IMR-90 (cell line): ENCODE measurements at regions not wholly inside any gene's neighbourhood (a gene's known extent, or its start where the extent isn't known, plus 50 kb on each side); places are given as distances from the start of the nearest gene placed in this dataset.

Experiments
- ATAC-seq: fragments of 200-7000 bp; cut with Tn5 transposase; 2 replicates; pipeline ENCODE4 v1.9.1; 2020; ENCODE audit warnings: low read depth, mild to moderate bottlenecking, moderate library complexity
- BruUV-seq: library from RNA; stranded (reverse); fragments of 400-500 nt; replicated peaks from 2 replicates; lab custom pipeline; 2021; lab: Mats Ljungman, UMichigan
- CTCF ChIA-PET: fragments of 300-600 bp; formaldehyde crosslinking; extraction: SDS; loops from one replicate; lab custom pipeline; 2021; ENCODE audit warnings: antibody characterized with exemption; lab: Yijun Ruan, JAX
- POLR2A ChIA-PET: fragments of 300-600 bp; sonication (Branson Sonifier 250); formaldehyde crosslinking; loops from one replicate; lab custom pipeline; 2022; ENCODE audit warnings: antibody characterized with exemption; ENCODE audit not compliant: unreplicated experiment; lab: Charles Lee
- DNase-seq: peaks from one replicate; pipeline ENCODE4 v3.0.0; 2013
- H2AFZ ChIP-seq: replicated peaks from 2 replicates; pipeline ENCODE3; 2013; ENCODE audit warnings: low read length, mild to moderate bottlenecking; ENCODE audit not compliant: poor library complexity
- H2AK5ac ChIP-seq: 2 replicates; pipeline ENCODE4 v1.6.1; 2013; ENCODE audit warnings: low read depth, low read length, inconsistent platforms
- H2AK9ac ChIP-seq: replicated peaks from 2 replicates; pipeline ENCODE3; 2013; ENCODE audit warnings: mild to moderate bottlenecking, low read depth, low read length, moderate library complexity; ENCODE audit not compliant: poor library complexity
- H2BK120ac ChIP-seq: 2 replicates; pipeline ENCODE4 v1.6.1; 2013; ENCODE audit warnings: low read depth, low read length, inconsistent platforms
- H2BK15ac ChIP-seq: 3 replicates; pipeline ENCODE4 v1.6.1; 2013; ENCODE audit warnings: low read depth, low read length, inconsistent platforms
- H2BK20ac ChIP-seq: 2 replicates; pipeline ENCODE4 v1.6.1; 2013; ENCODE audit warnings: low read depth, mild to moderate bottlenecking, inconsistent platforms, low read length, moderate library complexity
- H2BK5ac ChIP-seq: 2 replicates; pipeline ENCODE4 v1.6.1; 2013; ENCODE audit warnings: mild to moderate bottlenecking, low read depth, low read length, inconsistent platforms; ENCODE audit not compliant: poor library complexity, severe bottlenecking
- H3K14ac ChIP-seq: replicated peaks from 2 replicates; pipeline ENCODE4 v1.6.1; 2013; ENCODE audit warnings: low read depth, low read length, inconsistent platforms
- H3K18ac ChIP-seq: 2 replicates; pipeline ENCODE4 v1.6.1; 2013; ENCODE audit warnings: low read depth, low read length, control low read depth
- H3K23ac ChIP-seq: 2 replicates; pipeline ENCODE4 v1.6.1; 2013; ENCODE audit warnings: low read depth, low read length, inconsistent platforms
- H3K27ac ChIP-seq: 2 replicates; pipeline ENCODE4 v1.5.1; 2013; ENCODE audit warnings: mild to moderate bottlenecking, control low read depth, low read length; ENCODE audit not compliant: insufficient read depth
- H3K27me3 ChIP-seq: 2 replicates; pipeline ENCODE4 v1.6.1; 2013; ENCODE audit warnings: low read length; ENCODE audit not compliant: control insufficient read depth, insufficient read depth
- H3K36me3 ChIP-seq: 2 replicates; pipeline ENCODE4 v1.6.1; 2013; ENCODE audit warnings: low read length, mixed read lengths; ENCODE audit not compliant: control insufficient read depth, insufficient read depth
- H3K4ac ChIP-seq: 2 replicates; pipeline ENCODE4 v1.6.1; 2013; ENCODE audit warnings: low read depth, low read length, inconsistent platforms
- H3K4me1 ChIP-seq: 2 replicates; pipeline ENCODE4 v1.6.1; 2013; ENCODE audit warnings: low read length, mixed read lengths; ENCODE audit not compliant: control insufficient read depth, insufficient read depth
- H3K4me2 ChIP-seq: 2 replicates; pipeline ENCODE4 v1.6.1; 2013; ENCODE audit warnings: low read depth, mild to moderate bottlenecking, control low read depth, low read length, moderate library complexity
- H3K4me3 ChIP-seq: 2 replicates; pipeline ENCODE4 v1.5.1; 2013; ENCODE audit warnings: low read depth, mild to moderate bottlenecking, control low read depth, low read length, moderate library complexity; ENCODE audit not compliant: insufficient read depth
- H3K56ac ChIP-seq: 2 replicates; pipeline ENCODE4 v1.6.1; 2013; ENCODE audit warnings: low read length, inconsistent platforms; ENCODE audit not compliant: insufficient read depth; ENCODE audit errors: extremely low read depth
- H3K79me1 ChIP-seq, 2 experiments: 2 replicates each; pipeline ENCODE4 v1.6.1; 2013; ENCODE audit warnings: low read length in 2 of 2, inconsistent platforms in 1 of 2, low read depth in 1 of 2
- H3K9ac ChIP-seq: 2 replicates; pipeline ENCODE4 v1.6.1; 2013; ENCODE audit warnings: low read depth, low read length, control low read depth
- H3K9me1 ChIP-seq: 2 replicates; pipeline ENCODE4 v1.6.1; 2013; ENCODE audit warnings: low read length, inconsistent platforms; ENCODE audit not compliant: insufficient read depth
- H3K9me3 ChIP-seq: 2 replicates; pipeline ENCODE4 v1.6.1; 2013; ENCODE audit warnings: low read length; ENCODE audit not compliant: control insufficient read depth, insufficient read depth
- H4K20me1 ChIP-seq: 2 replicates; pipeline ENCODE4 v1.6.1; 2013; ENCODE audit warnings: low read length, inconsistent platforms; ENCODE audit not compliant: insufficient read depth
- H4K5ac ChIP-seq: 2 replicates; pipeline ENCODE4 v1.6.1; 2013; ENCODE audit warnings: mild to moderate bottlenecking, low read depth, low read length, control low read depth
- H4K8ac ChIP-seq, 2 experiments: 2 replicates each; pipeline ENCODE4 v1.6.1; 2013; ENCODE audit warnings: low read depth in 2 of 2, low read length in 2 of 2, control low read depth in 1 of 2, inconsistent platforms in 1 of 2
- H4K91ac ChIP-seq: 2 replicates; pipeline ENCODE4 v1.6.1; 2013; ENCODE audit warnings: low read depth, low read length, inconsistent platforms; ENCODE audit not compliant: insufficient read depth
- BHLHE40 ChIP-seq: fragments of 150-350 bp; IDR thresholded peaks from 2 replicates; pipeline ENCODE4 v1.6.1; 2016; ENCODE audit warnings: mild to moderate bottlenecking, low read depth, low read length
- CEBPB ChIP-seq: IDR thresholded peaks from 2 replicates; pipeline ENCODE4 v1.6.1; 2012; ENCODE audit warnings: low read depth, low read length, improper control_type of control experiment
- CHD1 ChIP-seq: IDR thresholded peaks from 2 replicates; pipeline ENCODE4 v1.6.1; 2012; ENCODE audit warnings: low read depth, low read length, improper control_type of control experiment
- CTCF ChIP-seq: conservative IDR thresholded peaks from 2 replicates; pipeline ENCODE4 v1.5.1; 2012; ENCODE audit warnings: mild to moderate bottlenecking, low read depth, low read length, improper control_type of control experiment
- ELK1 ChIP-seq: fragments of 150-350 bp; IDR thresholded peaks from 2 replicates; pipeline ENCODE4 v1.6.1; 2016; ENCODE audit warnings: low read depth, mild to moderate bottlenecking, low read length, moderate library complexity, borderline replicate concordance
- FOS ChIP-seq: fragments of 150-350 bp; IDR thresholded peaks from 2 replicates; pipeline ENCODE4 v1.6.1; 2016; ENCODE audit warnings: low read depth, low read length
- MAFK ChIP-seq: IDR thresholded peaks from 2 replicates; pipeline ENCODE4 v1.6.1; 2012; ENCODE audit warnings: low read depth, low read length, improper control_type of control experiment
- MAZ ChIP-seq: IDR thresholded peaks from 2 replicates; pipeline ENCODE4 v1.6.1; 2012; ENCODE audit warnings: low read depth, mild to moderate bottlenecking, low read length, improper control_type of control experiment, moderate library complexity, borderline replicate concordance
- MXI1 ChIP-seq: IDR thresholded peaks from 2 replicates; pipeline ENCODE4 v1.6.1; 2012; ENCODE audit warnings: low read depth, mild to moderate bottlenecking, low read length, moderate library complexity, borderline replicate concordance
- NFE2L2 ChIP-seq: fragments of 150-350 bp; IDR thresholded peaks from 2 replicates; pipeline ENCODE4 v1.6.1; 2016; ENCODE audit warnings: low read depth, mild to moderate bottlenecking, low read length
- POLR2A ChIP-seq: IDR thresholded peaks from 2 replicates; pipeline ENCODE4 v1.6.1; 2012; ENCODE audit warnings: mild to moderate bottlenecking, low read depth, low read length
- RAD21 ChIP-seq: IDR thresholded peaks from 2 replicates; pipeline ENCODE4 v1.6.1; 2012; ENCODE audit warnings: low read length, improper control_type of control experiment
- RCOR1 ChIP-seq: IDR thresholded peaks from 2 replicates; pipeline ENCODE4 v1.6.1; 2012; ENCODE audit warnings: mild to moderate bottlenecking, low read length, improper control_type of control experiment; ENCODE audit not compliant: insufficient replicate concordance
- RFX5 ChIP-seq: IDR thresholded peaks from 2 replicates; pipeline ENCODE4 v1.8.0; 2012; ENCODE audit warnings: low read depth, mild to moderate bottlenecking, low read length, moderate library complexity
- SMC3 ChIP-seq: fragments of 150-350 bp; IDR thresholded peaks from 2 replicates; pipeline ENCODE4 v1.6.1; 2016; ENCODE audit warnings: low read depth, mild to moderate bottlenecking, antibody characterized with exemption, low read length, moderate library complexity
- USF2 ChIP-seq: fragments of 150-350 bp; IDR thresholded peaks from 2 replicates; pipeline ENCODE4 v1.6.1; 2017; ENCODE audit warnings: mild to moderate bottlenecking, antibody characterized with exemption, low read length, low read depth
- dilution Hi-C: fragments of 300-500 bp; cut with HindIII; formaldehyde crosslinking; loops from one replicate; pipeline ENCODE4 v1.14.3; 2018; ENCODE audit warnings: low sequenced_read_pairs; ENCODE audit not compliant: unreplicated experiment
- in situ Hi-C: fragments of 300-500 bp; cut with MboI; formaldehyde crosslinking; loops from 3 replicates; pipeline ENCODE4 v1.14.3; 2019; ENCODE audit warnings: low sequenced_read_pairs, inconsistent platforms, mixed read lengths
- intact Hi-C: fragments of 100-400 bp; cut with micrococcal nuclease; formaldehyde crosslinking; loops from 2 replicates; pipeline ENCODE4 v1.10.0; 2022

GRCh38 chr9:71270554-71270953 lies 149.1 kb upstream of the TRPM3 start:
- no peak overlapping the region for H4K5ac ChIP-seq

More at GRCh38 chr9:71270554-71270953, 149.1 kb upstream of the TRPM3 start:
- Histone ChIP-seq H3K18ac (no peak overlapping the region), H3K27ac (no peak overlapping the region), H2AFZ (no peak overlapping the region), H2AK9ac (no peak overlapping the region), H3K4me2 (no peak overlapping the region), H3K4ac (no peak overlapping the region), H3K4me3 (no peak overlapping the region), H2AK5ac (no peak overlapping the region), H3K9me3 (no peaks in the 10 kb centered on the region), H3K9me1 (no peaks in the 10 kb centered on the region), H3K14ac (no peak overlapping the region), H2BK5ac (no peak overlapping the region), H4K91ac (no peak overlapping the region), H3K23ac (no peak overlapping the region), H3K36me3 (no peaks in the 10 kb centered on the region), H3K27me3 (no peaks in the 10 kb centered on the region), H3K79me1 (no peaks in the 10 kb centered on the region), H2BK15ac (no peak overlapping the region), H3K56ac (no peak overlapping the region), H2BK120ac (no peak overlapping the region), H2BK20ac (no peak overlapping the region), H3K4me1 (no peaks in the 10 kb centered on the region), H3K9ac (no peak overlapping the region), H4K8ac (no peak overlapping the region), H4K20me1 (no peaks in the 10 kb centered on the region)
- in situ Hi-C loops (no loop called here), intact Hi-C loops (loop anchor here (5.0 kb wide), 1 partner anchor 48 kb away; no protein-coding TSS in a partner anchor), dilution Hi-C loops (no loop called here)
- BruUV-seq = no TSS peak
- ChIA-PET CTCF (no interaction called here), POLR2A (interaction anchor here (0.6 kb wide), 1 partner anchor 335 kb away, joined by 3 read pairs; no protein-coding TSS in a partner anchor)
- ATAC-seq (no peak), DNase-seq (no peak)
- TF ChIP-seq MXI1 (no peak), SMC3 (no peak), CHD1 (no peak), NFE2L2 (no peak), CEBPB (no peak), RCOR1 (no peak), MAZ (no peak), USF2 (no peak), ELK1 (no peak), POLR2A (no peak), MAFK (no peak), BHLHE40 (no peak), RAD21 (no peak), CTCF (no peak), RFX5 (no peak), FOS (no peak)
